GM12878 (cell line): ENCODE measurements at regions not wholly inside any gene's neighbourhood (a gene's known extent, or its start where the extent isn't known, plus 50 kb on each side); places are given as distances from the start of the nearest gene placed in this dataset.
"Not testable (repeated sequence)": the region's sequence is repeated elsewhere in the genome, so short reads cannot be mapped to it uniquely, and the experiment has no call there.

Source experiments
- ATAC-seq: fragments of 200-7000 bp; cut with Tn5 transposase; 3 replicates; pipeline ENCODE4 v1.9.1; 2020; ENCODE audit warnings: mild to moderate bottlenecking, moderate library complexity
- BruUV-seq: library from RNA; stranded (reverse); fragments of 400-500 nt; replicated peaks from 2 replicates; lab custom pipeline; 2021; lab: Mats Ljungman, UMichigan
- CTCF ChIA-PET: fragments of 300-600 bp; sonication (Branson Sonifier 250); formaldehyde crosslinking; extraction: SDS; loops from one replicate; lab custom pipeline; 2021; ENCODE audit warnings: inconsistent platforms; lab: Yijun Ruan, JAX
- POLR2A ChIA-PET: fragments of 350-600 bp; formaldehyde crosslinking; extraction: SDS; loops from one replicate; lab custom pipeline; 2021; ENCODE audit warnings: inconsistent platforms; lab: Charles Lee
- RAD21 ChIA-PET: fragments of 300-600 bp; sonication (Branson Sonifier 250); formaldehyde crosslinking; loops from one replicate; lab custom pipeline; 2023; ENCODE audit warnings: antibody characterized with exemption; ENCODE audit not compliant: unreplicated experiment; lab: Charles Lee
- SMC1A ChIA-PET: fragments of 300-600 bp; sonication (Branson Sonifier 250); formaldehyde crosslinking; loops from one replicate; lab custom pipeline; 2023; ENCODE audit not compliant: unreplicated experiment, uncharacterized antibody; lab: Charles Lee
- DNase-seq: peaks from one replicate; pipeline ENCODE4 v3.0.0-alpha.2; 2011; ENCODE audit warnings: low read depth, low spot score
- FAIRE-seq: peaks from 3 replicates; lab custom pipeline; 2011; peaks lifted over from hg19 to GRCh38; lab: Jason Lieb, UNC
- H2AFZ ChIP-seq: 2 replicates; pipeline ENCODE4 v1.6.0; 2011; ENCODE audit warnings: low read depth, low read length, control low read depth; ENCODE audit not compliant: control insufficient read depth
- H3K27ac ChIP-seq: 2 replicates; pipeline ENCODE4 v1.5.1; 2011; ENCODE audit warnings: control low read depth; ENCODE audit not compliant: control insufficient read depth, insufficient read depth
- H3K27me3 ChIP-seq, 2 experiments: replicated peaks in 1 of 2; 2 replicates each; pipeline versions ENCODE4 v1.6.0 to v1.6.1; 2011; ENCODE audit warnings: low read length in 1 of 2; ENCODE audit not compliant: control insufficient read depth in 2 of 2, insufficient read depth in 2 of 2
- H3K36me3 ChIP-seq, 2 experiments: 2 replicates each; pipeline ENCODE4 v1.5.1; 2011; ENCODE audit warnings: low read length in 1 of 2; ENCODE audit not compliant: control insufficient read depth in 2 of 2, insufficient read depth in 2 of 2
- H3K4me1 ChIP-seq: 2 replicates; pipeline ENCODE4 v1.6.1; 2011; ENCODE audit warnings: mild to moderate bottlenecking, low read length, moderate library complexity, mixed read lengths; ENCODE audit not compliant: control insufficient read depth, insufficient read depth
- H3K4me2 ChIP-seq: 2 replicates; pipeline ENCODE4 v1.6.0; 2011; ENCODE audit warnings: control low read depth; ENCODE audit not compliant: control insufficient read depth, insufficient read depth
- H3K4me3 ChIP-seq: fragments of 200-600 bp; sonication (generic); 2 replicates; pipeline ENCODE4 v1.5.1; 2016
- H3K79me2 ChIP-seq: 2 replicates; pipeline ENCODE4 v1.6.0; 2011; ENCODE audit warnings: low read length; ENCODE audit not compliant: control insufficient read depth, insufficient read depth
- H3K9ac ChIP-seq: 2 replicates; pipeline ENCODE4 v1.8.0; 2011; ENCODE audit warnings: low read length, control low read depth, mixed read lengths; ENCODE audit not compliant: control insufficient read depth, insufficient read depth
- H3K9me3 ChIP-seq: replicated peaks from 3 replicates; pipeline ENCODE4 v1.5.1; 2011; ENCODE audit warnings: mild to moderate bottlenecking, low read length; ENCODE audit not compliant: control insufficient read depth, insufficient read depth
- H4K20me1 ChIP-seq: 2 replicates; pipeline ENCODE4 v1.6.0; 2011; ENCODE audit not compliant: control insufficient read depth, insufficient read depth
- CHD2 ChIP-seq: IDR thresholded peaks from 2 replicates; pipeline ENCODE4 v1.6.1; 2011; ENCODE audit warnings: low read depth, low read length, improper control_type of control experiment, borderline replicate concordance
- FOS ChIP-seq: IDR thresholded peaks from 3 replicates; pipeline ENCODE4 v1.6.1; 2011; ENCODE audit warnings: borderline replicate concordance; ENCODE audit not compliant: insufficient read length; ENCODE audit errors: extremely low read depth
- FOXM1 ChIP-seq: IDR thresholded peaks from 2 replicates; pipeline ENCODE4 v1.6.1; 2012; ENCODE audit warnings: low read depth, mild to moderate bottlenecking, inconsistent platforms, low read length, moderate library complexity
- HDAC6 ChIP-seq: fragments of 200-600 bp; sonication (generic); IDR thresholded peaks from one replicate; pipeline ENCODE4 v1.8.0; 2017; ENCODE audit warnings: antibody characterized with exemption; ENCODE audit not compliant: unreplicated experiment
- MYC ChIP-seq: IDR thresholded peaks from 2 replicates; pipeline ENCODE4 v1.6.1; 2011; ENCODE audit warnings: mild to moderate bottlenecking, low read length, moderate library complexity, inconsistent platforms; ENCODE audit not compliant: insufficient read depth, insufficient replicate concordance, insufficient read length, severe bottlenecking
- NKRF ChIP-seq: fragments of 450-650 bp; conservative IDR thresholded peaks from 2 replicates; pipeline ENCODE4 v1.6.1; 2017; ENCODE audit warnings: mild to moderate bottlenecking, moderate library complexity
- POU2F2 ChIP-seq: IDR thresholded peaks from 3 replicates; pipeline ENCODE4 v1.6.1; 2011; ENCODE audit warnings: low read depth, mild to moderate bottlenecking, low read length, borderline replicate concordance
- RCOR1 ChIP-seq: conservative IDR thresholded peaks from 2 replicates; pipeline ENCODE4 v1.6.1; 2012; ENCODE audit warnings: low read depth, low read length, improper control_type of control experiment
- TAF1 ChIP-seq: IDR thresholded peaks from 2 replicates; pipeline ENCODE4 v1.6.1; 2011; ENCODE audit warnings: mild to moderate bottlenecking, low read depth, low read length, borderline replicate concordance
- TCF12 ChIP-seq: IDR thresholded peaks from 2 replicates; pipeline ENCODE4 v1.6.1; 2011; ENCODE audit warnings: low read depth, mild to moderate bottlenecking, low read length
- ZBED1 ChIP-seq: IDR thresholded peaks from 2 replicates; pipeline ENCODE4 v1.6.1; 2016; ENCODE audit warnings: borderline replicate concordance
- WGBS: methylation state at CpG from one replicate; pipeline ENCODE4 v1.1.6; 2016; ENCODE audit warnings: low lambda C conversion rate; ENCODE audit not compliant: insufficient replicate concordance, insufficient coverage; ENCODE audit errors: missing lambda C conversion rate; 5-methylcytosine and 5-hydroxymethylcytosine counted together
- in situ Hi-C: fragments of 300-500 bp; cut with MboI; formaldehyde crosslinking; loops from 9 replicates; pipeline ENCODE4 v1.14.3; 2018; ENCODE audit warnings: mixed read lengths
- intact Hi-C: fragments of 100-400 bp; cut with micrococcal nuclease; formaldehyde crosslinking; loops from one replicate; pipeline ENCODE4 v1.14.2; 2022; ENCODE audit not compliant: unreplicated experiment

- Histone ChIP-seq H3K9ac (no peak overlapping the region), H3K4me3 (no peak overlapping the region), H3K9me3 (no peaks in the 10 kb centered on the region), H3K4me1 (peaks cover 14% of the 10 kb centered on the region), H3K36me3 (no peaks in the 10 kb centered on the region), H3K27ac (no peak overlapping the region), H3K4me2 (no peak overlapping the region), H4K20me1 (no peaks in the 10 kb centered on the region), H3K27me3 (no peaks in the 10 kb centered on the region), H2AFZ (no peak overlapping the region), H3K79me2 (no peaks in the 10 kb centered on the region)
- no peak for ATAC-seq
- CTCF ChIA-PET, result no interaction called here
- POLR2A ChIA-PET, result no interaction called here
- FAIRE-seq, result no peak
- no peak for TF ChIP-seq TAF1
- TF ChIP-seq FOS, result no peak
- no peak for TF ChIP-seq CHD2
- TF ChIP-seq NKRF, result no peak
- no peak for TF ChIP-seq MYC
- TF ChIP-seq TCF12, result no peak
- no peak for TF ChIP-seq POU2F2
- no peak for TF ChIP-seq RCOR1
- TF ChIP-seq ZBED1, result no peak
- no peak for TF ChIP-seq FOXM1
- no peak for TF ChIP-seq HDAC6
- in situ Hi-C loops, result no loop called here
- SMC1A ChIA-PET, result interaction anchor here (1.1 to 2.5 kb wide), 4 partner anchors 13 to 138 kb away, joined by 3 to 11 read pairs (median 4); no protein-coding TSS in a partner anchor
- no peak for DNase-seq
- RAD21 ChIA-PET, result interaction anchor here (1.0 to 1.4 kb wide), 2 partner anchors 49 to 50 kb away, joined by 3 to 4 read pairs; no protein-coding TSS in a partner anchor
- BruUV-seq, result no TSS peak
- 11% methylated on average over 3 of the region's 3 CpGs for WGBS
- intact Hi-C loops, result loop anchor here (5.0 kb wide), 1 partner anchor 118 kb away; the partner anchor contains the start of gene SPRED1
Observed at GRCh38 chr15:38134252-38134651, 118.4 kb upstream of the SPRED1 start.

- H3K9me3 ChIP-seq, RAD21 ChIA-PET, H3K4me2 ChIP-seq, SMC1A ChIA-PET, H3K9ac ChIP-seq, BruUV-seq, intact Hi-C loops, H3K27ac ChIP-seq, H3K4me1 ChIP-seq, H3K27me3 ChIP-seq, H2AFZ ChIP-seq, H3K4me3 ChIP-seq, CTCF ChIA-PET, DNase-seq, H3K36me3 ChIP-seq, H3K79me2 ChIP-seq, H4K20me1 ChIP-seq, in situ Hi-C loops, ATAC-seq, FAIRE-seq, POLR2A ChIA-PET: not testable (repeated sequence)
- WGBS, result 55% methylated on average over 11 of the region's 11 CpGs
Observed at GRCh38 chr15:38142195-38142594, 110.4 kb upstream of the SPRED1 start.
